ENCODE measurements at regions not wholly inside any gene's neighbourhood (a gene's known extent, or its start where the extent isn't known, plus 50 kb on each side); places are given as distances from the start of the nearest gene placed in this dataset.

- TF ChIP-seq CTCF (conservative IDR thresholded peaks at IDR 0.05), result no peak
- no peak overlapping the region for H3K27ac ChIP-seq
Observed at GRCh38 chr2:103808814-103809213, 1045.1 kb upstream of the POU3F3 start.

- no peak overlapping the region for H3K27ac ChIP-seq
- no peak for TF ChIP-seq CTCF (conservative IDR thresholded peaks at IDR 0.05)
Observed at GRCh38 chr2:103809415-103809814, 1044.5 kb upstream of the POU3F3 start.

- no peak for TF ChIP-seq CTCF (conservative IDR thresholded peaks at IDR 0.05)
- H3K27ac ChIP-seq, result no peak overlapping the region
Observed at GRCh38 chr2:103809941-103810441, 1043.9 kb upstream of the POU3F3 start.

GRCh38 chr2:103810875-103811274 is 1043.0 kb upstream of the POU3F3 start:
- no peak for TF ChIP-seq CTCF (conservative IDR thresholded peaks at IDR 0.05)
- H3K27ac ChIP-seq, result no peak overlapping the region

GRCh38 chr2:103814016-103814415 is 1039.9 kb upstream of the POU3F3 start:
- no peak for TF ChIP-seq CTCF (conservative IDR thresholded peaks at IDR 0.05)
- H3K27ac ChIP-seq, result no peak overlapping the region

- no peak for TF ChIP-seq CTCF (conservative IDR thresholded peaks at IDR 0.05)
- H3K27ac ChIP-seq, result no peak overlapping the region
Observed at GRCh38 chr2:103815731-103816130, 1038.2 kb upstream of the POU3F3 start.

- H3K27ac ChIP-seq, result no peak overlapping the region
- no peak for TF ChIP-seq CTCF (conservative IDR thresholded peaks at IDR 0.05)
Observed at GRCh38 chr2:103817746-103818145, 1036.2 kb upstream of the POU3F3 start.
